HL-60/S4 treated with phorbol 12-myristate 13-acetate at 8.2 ng/mL for 4 days and 3 days (cell line): ENCODE measurements at regions not wholly inside any gene's neighbourhood (a gene's known extent, or its start where the extent isn't known, plus 50 kb on each side); places are given as distances from the start of the nearest gene placed in this dataset.

ENCODE experiments used
- in situ Hi-C: fragments of 300-500 bp; cut with MboI; formaldehyde crosslinking; loops from 2 replicates; pipeline ENCODE4 v1.15.0; 2022; ENCODE audit warnings: low sequenced_read_pairs

DNA sequence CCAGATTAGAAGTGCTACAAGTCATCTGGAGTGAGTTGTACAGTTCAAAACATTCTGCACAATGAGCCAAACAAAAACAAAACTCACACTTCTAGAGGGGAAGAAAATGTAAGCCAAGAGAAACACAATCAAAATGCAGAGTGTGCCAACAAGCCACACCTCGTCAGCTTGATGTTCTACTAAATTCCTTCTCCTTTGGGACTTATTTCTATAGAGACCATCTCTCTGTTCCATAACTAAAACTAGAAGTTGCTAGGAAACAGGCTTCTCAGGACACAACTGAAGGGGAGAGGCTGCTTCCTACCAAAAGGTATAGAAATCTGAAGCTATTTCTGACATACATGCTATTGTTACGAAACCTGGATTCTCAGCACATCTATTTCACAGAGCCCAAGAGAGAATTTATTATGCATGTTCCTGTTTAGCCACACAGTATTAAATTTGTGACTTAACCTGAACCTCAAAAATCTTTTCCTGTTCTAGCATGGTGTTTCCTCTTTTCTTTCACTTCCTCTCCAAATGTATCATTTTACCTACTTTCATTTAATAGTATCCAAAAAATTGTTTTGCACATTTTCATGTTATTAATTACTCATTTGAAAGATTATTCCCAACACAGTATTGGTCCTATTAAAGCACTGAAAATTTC lies 211.4 kb upstream of the CCDC150 start:
- in situ Hi-C loops, result no loop called here

DNA sequence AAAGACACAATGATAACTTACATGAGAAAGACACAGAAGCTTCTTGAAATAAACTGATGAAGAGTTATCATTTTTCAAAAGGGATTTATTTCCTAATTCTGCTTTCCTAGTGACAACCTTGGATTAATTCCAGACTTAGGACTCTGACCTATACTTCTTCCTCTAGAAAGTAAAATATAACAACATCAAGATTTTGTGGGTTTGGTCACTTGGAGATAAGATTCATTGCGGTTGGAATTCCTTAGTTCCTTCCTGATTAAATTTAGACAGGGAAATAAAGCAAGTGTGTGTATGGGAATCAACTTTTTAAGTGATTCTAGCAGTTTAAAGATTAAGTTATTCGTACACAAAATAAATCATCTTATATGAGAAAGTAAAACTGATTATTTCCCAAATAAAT lies 208.4 kb upstream of the CCDC150 start:
- in situ Hi-C loops, result no loop called here

GRCh38 chr2:196431957-196432356 lies 207.6 kb upstream of the CCDC150 start:
- in situ Hi-C loops, result no loop called here

GRCh38 chr2:196433116-196433515 lies 206.4 kb upstream of the CCDC150 start:
- in situ Hi-C loops, result no loop called here

- in situ Hi-C loops, result no loop called here
Measured at GRCh38 chr2:196434217-196434616, 205.3 kb upstream of the CCDC150 start.

DNA sequence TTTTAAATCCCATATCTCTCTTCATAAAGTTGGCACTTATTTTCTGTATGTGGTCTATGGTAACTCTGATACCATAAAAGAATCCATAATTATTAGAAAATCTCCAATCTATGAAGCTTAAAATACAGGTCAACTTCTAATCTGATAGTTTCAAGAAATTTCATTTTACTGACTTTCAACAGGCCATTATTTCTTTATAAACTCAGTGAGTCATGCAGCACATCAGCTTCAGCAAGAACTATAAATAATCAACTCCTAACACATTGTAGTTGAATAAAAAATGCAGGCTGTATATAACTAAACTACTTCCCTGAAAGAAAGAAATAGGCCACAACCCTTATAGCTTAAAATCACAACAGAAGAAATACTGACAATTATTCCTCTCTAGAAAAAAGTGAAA lies 204.3 kb upstream of the CCDC150 start:
- in situ Hi-C loops, result no loop called here

DNA sequence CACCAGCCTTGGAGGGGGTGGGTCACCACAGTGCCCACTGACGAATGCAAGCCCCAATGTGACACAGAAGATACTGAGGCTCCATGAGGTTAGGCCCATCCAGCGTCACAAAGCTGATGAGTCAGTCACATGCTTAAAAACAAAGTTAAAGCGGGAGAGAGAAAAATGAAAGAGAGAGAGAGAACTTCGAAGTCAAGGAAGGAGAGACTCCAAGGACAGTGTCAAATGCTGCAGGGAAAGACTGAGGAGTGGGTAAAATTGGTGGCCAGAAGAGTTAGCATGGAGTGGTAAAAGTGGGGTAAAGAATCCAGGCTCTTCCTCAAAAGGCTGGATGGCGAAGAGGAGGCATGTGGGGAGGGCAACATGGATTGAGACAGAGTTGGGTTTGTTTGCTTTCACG lies 201.9 kb upstream of the CCDC150 start:
- in situ Hi-C loops, result no loop called here

- in situ Hi-C loops, result no loop called here
Measured at GRCh38 chr2:196439760-196440159, 199.8 kb upstream of the CCDC150 start.

- in situ Hi-C loops, result no loop called here
Measured at GRCh38 chr2:196440413-196440812, 199.1 kb upstream of the CCDC150 start.

- in situ Hi-C loops, result no loop called here
Measured at GRCh38 chr2:196441527-196441926, 198.0 kb upstream of the CCDC150 start.

DNA sequence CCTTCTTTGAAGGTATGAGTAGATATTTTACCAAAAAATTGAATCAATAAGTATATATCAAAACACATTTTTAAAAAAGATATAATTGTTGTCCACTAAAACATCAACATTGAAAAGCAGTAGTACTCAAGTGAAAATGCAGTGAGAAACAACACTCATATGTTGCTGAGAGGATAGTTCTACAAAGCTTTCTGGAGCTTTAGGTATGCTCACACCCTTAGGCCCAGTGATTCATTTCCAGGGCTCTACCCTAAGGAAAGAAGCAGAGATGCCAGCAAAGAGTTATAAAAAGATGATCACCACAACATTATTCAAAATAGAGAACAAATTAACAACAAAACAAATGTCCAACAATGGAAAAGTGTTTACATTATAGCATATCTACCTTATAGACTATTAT lies 197.3 kb upstream of the CCDC150 start:
- in situ Hi-C loops, result no loop called here

GRCh38 chr2:196444442-196444841 lies 195.1 kb upstream of the CCDC150 start:
- in situ Hi-C loops, result no loop called here

DNA sequence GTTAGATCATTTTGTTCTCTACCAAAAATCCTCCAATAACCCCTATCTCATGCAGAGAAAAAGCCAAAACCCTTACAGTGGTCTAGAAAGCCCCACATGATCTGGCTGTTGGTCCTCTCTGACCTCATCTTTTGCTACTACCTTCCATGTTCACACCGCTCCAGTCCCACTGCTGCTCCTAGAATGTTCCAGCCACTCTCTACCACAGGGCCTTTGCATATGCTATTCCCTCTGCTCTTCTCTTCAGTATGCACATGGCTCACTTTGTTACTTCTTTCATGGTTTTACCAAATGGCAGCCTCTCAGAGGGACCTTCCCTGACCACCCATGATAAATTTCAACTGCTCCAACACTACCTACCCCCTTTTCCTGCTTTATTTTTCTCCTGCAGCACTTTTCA lies 193.5 kb upstream of the CCDC150 start:
- in situ Hi-C loops, result no loop called here

DNA sequence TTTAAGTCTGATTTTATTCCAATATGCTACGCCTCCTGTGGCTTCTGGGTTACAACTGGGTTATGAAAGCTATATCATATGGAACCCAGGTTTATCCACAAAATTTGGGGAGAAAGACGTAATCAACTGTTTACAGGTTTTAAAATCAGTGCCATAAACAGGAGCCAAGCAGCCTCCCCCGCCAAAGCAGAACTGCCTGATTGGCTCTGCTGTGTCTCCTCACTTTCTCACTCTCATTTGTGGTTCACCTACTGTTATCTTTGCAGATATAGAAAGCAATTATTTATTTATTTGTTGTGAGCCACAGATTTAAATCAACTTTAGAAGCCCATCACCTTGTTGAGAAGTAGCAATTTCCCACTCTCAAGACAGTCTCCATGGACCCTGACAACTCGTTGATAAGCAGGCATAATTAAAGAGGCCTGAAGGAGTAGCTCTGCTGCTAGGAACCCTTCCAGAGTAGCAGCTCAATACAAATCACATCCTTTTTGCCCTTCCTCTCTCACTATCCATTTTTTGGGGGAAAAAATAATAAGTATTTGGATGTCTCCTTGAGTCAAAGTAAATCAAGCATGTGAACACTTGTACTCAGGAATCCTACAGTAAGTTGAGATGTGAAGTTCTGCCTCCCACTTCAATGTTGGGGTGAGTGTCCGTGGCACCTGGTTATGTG lies 191.0 kb upstream of the CCDC150 start:
- in situ Hi-C loops, result no loop called here

DNA sequence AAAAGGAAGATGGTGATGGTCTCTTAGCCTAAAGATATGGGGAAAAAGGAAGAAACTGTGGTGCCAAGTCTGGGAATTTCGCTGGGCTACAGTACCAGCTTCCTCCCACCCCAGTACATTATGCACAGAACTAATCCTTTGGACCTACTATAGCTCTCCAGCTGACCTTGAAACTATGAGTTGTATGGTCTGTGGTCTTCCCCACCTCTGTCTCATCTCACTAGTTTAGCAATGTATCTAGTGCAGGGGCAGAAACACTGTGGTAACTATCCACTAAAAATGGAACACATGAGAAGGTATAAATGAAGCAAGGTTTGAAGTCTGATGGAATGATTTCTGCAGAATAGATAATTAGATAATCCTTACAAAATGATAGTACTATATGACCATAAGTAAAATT lies 190.4 kb upstream of the CCDC150 start:
- in situ Hi-C loops, result no loop called here

GRCh38 chr2:196452758-196453157 lies 186.8 kb upstream of the CCDC150 start:
- in situ Hi-C loops, result loop anchor here (25.0 kb wide), 1 partner anchor 340 kb away; no protein-coding TSS in a partner anchor

- in situ Hi-C loops, result loop anchor here (25.0 kb wide), 1 partner anchor 341 kb away; no protein-coding TSS in a partner anchor
Measured at GRCh38 chr2:196453613-196454047, 185.9 kb upstream of the CCDC150 start.

- in situ Hi-C loops, result loop anchor here (25.0 kb wide), 1 partner anchor 342 kb away; no protein-coding TSS in a partner anchor
Measured at GRCh38 chr2:196454492-196454891, 185.0 kb upstream of the CCDC150 start.

- in situ Hi-C loops, result loop anchor here (25.0 kb wide), 1 partner anchor 347 kb away; no protein-coding TSS in a partner anchor
Measured at GRCh38 chr2:196459539-196459938, 180.0 kb upstream of the CCDC150 start.

- in situ Hi-C loops, result loop anchor here (25.0 kb wide), 1 partner anchor 351 kb away; no protein-coding TSS in a partner anchor
Measured at GRCh38 chr2:196463706-196464105, 175.8 kb upstream of the CCDC150 start.

DNA sequence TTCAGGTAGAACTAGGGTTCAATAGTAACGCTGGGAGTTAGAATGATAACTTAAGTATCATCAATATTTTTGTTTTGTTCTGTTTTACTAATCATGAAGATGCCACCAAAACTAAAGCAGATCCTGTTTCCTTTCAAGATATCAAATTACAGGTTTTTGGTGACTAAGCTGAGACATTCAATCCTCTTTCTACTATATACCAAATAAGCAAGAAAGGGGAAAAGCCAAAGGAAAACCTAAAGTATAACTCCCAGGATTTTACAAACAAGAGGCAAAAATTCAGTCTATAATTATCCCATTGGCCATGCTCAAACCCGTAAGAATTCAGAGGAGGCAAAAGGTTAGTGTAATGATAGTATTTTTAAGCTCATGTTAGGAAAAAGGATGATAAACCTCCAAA lies 175.2 kb upstream of the CCDC150 start:
- in situ Hi-C loops, result loop anchor here (25.0 kb wide), 1 partner anchor 352 kb away; no protein-coding TSS in a partner anchor

GRCh38 chr2:196466581-196466980 lies 172.9 kb upstream of the CCDC150 start:
- in situ Hi-C loops, result loop anchor here (25.0 kb wide), 1 partner anchor 354 kb away; no protein-coding TSS in a partner anchor
